ENCODE measurements at regions not wholly inside any gene's neighbourhood (a gene's known extent, or its start where the extent isn't known, plus 50 kb on each side); places are given as distances from the start of the nearest gene placed in this dataset.

GRCh38 chr1:8198522-8198921 is 119.4 kb upstream of the SLC45A1 start:
- no peak for TF ChIP-seq CTCF (IDR thresholded peaks at IDR 0.05)
- TF ChIP-seq POLR2A (IDR thresholded peaks at IDR 0.05) = no peak
- TF ChIP-seq POLR2AphosphoS5 (IDR thresholded peaks at IDR 0.05) = no peak
